RPMI8226 (cell line): ENCODE measurements at regions not wholly inside any gene's neighbourhood (a gene's known extent, or its start where the extent isn't known, plus 50 kb on each side); places are given as distances from the start of the nearest gene placed in this dataset.
"Not testable (repeated sequence)": the region's sequence is repeated elsewhere in the genome, so short reads cannot be mapped to it uniquely, and the experiment has no call there.

ENCODE experiments used
- DNase-seq: peaks from one replicate; pipeline ENCODE4 v3.0.0-alpha.2; 2015

GRCh38 chr4:1558205-1558604 lies 125.9 kb downstream of the FAM53A start:
- DNase-seq = no peak

DNA sequence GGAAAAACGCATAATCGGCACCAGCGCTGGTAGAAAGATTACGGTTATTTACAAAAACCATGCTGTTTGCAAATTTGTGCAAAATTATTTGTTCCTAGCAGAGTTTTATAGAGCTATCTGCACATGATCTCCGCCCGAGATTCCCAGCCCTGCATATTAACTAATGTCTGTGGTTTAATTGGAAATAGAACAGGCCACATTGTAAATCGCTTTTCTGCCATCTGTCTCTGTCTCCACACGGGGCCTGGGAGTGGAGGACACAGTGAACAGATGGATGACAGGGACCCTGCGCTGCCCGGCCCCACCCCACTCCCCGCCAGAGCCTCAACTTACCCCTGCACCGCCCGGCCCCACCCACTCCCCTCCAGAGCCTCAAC lies 126.9 kb downstream of the FAM53A start:
- DNase-seq = no peak

- DNase-seq = no peak
These were observed 127.4 kb downstream of the FAM53A start for GRCh38 chr4:1556541-1557220.

- DNase-seq = peak; percentile 37
These were observed 129.2 kb downstream of the FAM53A start for GRCh38 chr4:1554876-1555265.

GRCh38 chr4:1554246-1554875 lies 129.8 kb downstream of the FAM53A start:
- DNase-seq = no peak

- DNase-seq = no peak
These were observed 130.7 kb downstream of the FAM53A start for GRCh38 chr4:1553365-1553764.

DNA sequence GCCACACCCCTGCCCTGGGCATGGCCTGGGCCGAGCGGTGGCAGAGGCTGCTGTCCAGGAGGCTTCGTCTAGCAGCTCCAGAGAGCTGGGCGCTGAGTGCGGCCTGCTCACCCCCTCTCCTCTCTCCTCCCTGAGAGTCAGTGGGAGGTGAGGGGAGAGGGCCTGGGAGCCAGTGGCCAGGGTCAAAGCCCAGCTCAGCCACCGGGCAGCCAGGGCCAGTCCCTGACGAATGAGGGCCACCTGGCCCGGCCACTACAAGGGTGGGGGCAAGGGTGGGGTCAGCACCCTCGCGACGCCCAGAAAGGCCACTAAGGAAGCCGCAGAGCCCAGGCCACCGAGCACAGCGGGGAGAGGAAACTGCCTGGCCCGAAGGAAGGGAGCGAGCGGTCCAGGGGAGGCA lies 131.7 kb downstream of the FAM53A start:
- no peak for DNase-seq

DNA sequence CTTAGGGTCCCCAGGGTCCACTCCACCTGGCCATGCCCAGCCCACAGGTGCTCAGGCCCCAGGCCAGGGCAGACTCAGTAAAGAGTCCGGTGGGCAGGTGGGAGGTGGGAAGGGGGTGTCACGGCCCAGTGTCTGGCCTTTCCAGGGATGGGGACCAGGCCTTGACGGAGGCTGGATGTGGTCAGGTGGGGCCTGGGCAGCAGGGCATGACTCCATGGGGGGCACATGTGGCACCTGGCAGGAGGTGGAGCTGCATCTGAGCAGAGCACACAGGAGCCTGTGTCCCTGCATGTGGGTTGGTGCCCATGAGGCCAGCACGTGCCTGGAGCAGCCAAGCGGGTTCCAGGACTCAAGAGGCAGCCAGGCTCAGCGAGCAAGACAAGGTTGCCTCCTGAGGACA lies 132.9 kb downstream of the FAM53A start:
- DNase-seq = no peak

- no peak for DNase-seq
These were observed 133.7 kb downstream of the FAM53A start for GRCh38 chr4:1550122-1551070.

DNA sequence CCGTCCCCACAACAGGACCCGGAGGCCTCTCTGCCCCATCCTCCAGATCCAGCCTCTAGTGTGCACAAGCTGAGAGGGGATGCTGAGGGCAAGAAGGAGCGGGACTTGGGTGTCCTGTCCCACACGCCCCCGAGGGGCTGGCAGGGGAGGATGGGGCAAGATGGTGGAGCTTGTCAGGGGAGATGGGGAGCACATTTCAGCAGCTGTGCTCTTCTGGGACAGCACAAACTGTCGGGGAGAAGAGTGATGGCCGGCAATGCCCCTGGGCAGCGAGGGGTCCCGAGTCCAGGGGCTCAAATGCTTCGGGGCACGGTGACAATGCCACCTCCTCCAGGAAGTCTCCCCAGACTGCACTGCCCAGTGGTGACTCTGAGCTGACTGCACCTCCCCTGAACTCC lies 134.5 kb downstream of the FAM53A start:
- no peak for DNase-seq

DNA sequence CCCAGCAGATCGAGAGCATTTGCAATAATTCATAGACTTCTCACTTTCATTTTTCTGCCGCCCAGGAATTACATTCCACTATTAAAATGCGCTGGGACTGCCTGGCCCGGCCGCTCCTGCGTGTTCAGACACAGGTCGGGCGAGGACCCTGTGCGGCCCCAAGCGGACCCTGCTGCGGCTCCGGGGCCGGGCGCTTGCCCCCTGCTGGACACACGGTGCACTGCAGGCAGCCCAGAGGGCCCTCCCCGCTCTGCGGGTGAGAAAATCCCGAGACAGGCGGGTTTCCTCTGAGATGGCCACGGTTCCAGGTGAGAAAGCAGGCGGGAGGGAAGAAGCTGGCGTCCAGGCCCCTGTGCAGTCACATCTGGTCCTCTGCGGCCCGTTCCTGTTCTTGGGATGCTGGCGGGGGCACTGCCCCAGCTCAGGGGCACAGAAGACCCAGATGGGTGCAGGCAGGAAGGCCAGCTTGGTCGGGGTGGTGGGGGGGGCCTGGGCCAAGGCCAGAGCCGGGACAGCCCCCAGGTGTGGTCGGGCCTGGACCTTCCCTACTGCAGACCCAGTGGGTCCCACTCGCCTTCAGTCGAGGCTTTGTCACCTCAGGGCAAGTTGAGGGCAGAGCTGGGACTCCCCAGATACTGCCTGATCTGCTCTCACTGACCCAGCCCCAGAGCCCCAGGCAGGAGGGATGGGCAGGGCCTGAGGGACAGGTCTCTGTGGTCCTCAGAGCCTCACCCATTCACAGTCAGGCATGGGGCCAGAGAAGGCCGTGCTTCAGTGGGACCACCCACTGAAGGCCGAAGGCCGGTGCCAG lies 135.1 kb downstream of the FAM53A start:
- peak; percentile 26 for DNase-seq

GRCh38 chr4:1547856-1548826 lies 136.0 kb downstream of the FAM53A start:
- DNase-seq = no peak

DNA sequence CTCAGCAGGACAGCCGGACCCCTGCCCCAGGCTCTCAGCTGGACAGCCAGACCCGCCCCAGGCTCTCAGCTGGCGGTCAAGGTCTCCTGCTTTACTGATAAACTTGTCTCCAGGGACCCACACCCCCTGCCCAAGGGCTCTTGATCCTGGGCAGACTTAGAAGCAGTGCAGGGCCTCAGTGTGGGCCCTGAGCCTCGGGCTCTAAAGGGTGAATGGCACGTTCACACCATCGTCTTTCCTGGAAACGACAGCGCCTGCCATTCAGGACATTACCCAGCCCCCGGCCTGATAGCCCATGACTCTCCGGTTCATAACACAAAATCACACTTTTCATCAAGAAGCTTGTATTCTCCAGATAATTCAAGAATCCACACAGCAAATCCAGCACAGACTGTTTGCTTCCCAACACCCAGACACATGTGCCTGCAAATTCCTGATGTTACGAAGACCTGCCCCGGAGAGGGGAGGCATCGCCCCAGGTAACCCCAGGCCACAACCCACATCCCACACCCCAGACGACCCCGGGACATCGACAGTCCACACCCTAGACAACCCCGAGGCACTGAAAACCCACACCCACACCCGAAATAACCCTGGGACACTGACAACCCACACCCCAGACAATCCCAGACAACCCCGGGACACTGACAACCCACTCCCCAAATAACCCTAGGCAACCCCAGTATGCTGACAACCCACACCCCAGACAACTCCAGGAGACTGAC lies 136.8 kb downstream of the FAM53A start:
- DNase-seq = no peak

- DNase-seq = no peak
These were observed 138.6 kb upstream of the NKX1-1 start for GRCh38 chr4:1544861-1545281.

- DNase-seq = not testable (repeated sequence)
These were observed 138.2 kb upstream of the NKX1-1 start for GRCh38 chr4:1544435-1544834.

DNA sequence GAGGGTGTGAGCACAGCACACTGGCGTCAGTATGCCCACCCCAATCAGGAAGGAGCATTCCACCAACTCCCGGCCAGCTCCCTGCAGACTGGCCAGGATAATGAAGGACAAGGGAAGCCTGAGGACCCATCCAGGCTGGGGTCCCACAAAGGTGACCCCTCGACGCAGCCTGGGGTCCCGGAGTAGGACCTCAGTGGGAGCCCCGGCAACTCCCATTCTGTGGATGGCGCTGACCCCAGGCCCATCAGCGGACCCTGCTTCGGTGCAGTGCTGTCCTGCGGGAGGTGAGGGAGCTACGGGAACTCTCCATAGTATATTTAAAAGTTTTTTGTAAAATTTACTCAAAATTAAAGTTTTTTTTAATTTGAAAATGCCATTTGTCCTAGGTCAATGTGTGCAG lies 137.7 kb upstream of the NKX1-1 start:
- no peak for DNase-seq

DNA sequence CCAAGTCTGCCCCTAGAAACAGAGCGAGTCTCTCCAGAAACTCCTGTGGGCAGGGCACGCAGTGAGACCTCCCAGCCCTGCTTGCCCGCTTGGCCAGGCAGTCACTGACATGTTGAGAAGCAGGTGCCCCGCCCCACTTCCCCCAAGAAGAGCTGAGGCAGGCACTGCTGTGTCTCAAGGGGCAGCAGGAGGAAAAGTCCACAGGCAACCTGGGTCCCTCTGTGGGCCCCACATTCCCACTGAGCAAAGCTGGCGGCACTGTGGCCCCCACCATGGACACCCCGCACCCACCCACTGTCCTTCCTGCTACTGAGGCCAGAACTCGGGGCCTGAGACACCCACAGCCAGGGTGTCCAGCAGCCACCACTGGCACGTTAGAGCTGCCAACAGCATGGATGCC lies 137.3 kb upstream of the NKX1-1 start:
- no peak for DNase-seq

- no peak for DNase-seq
These were observed 136.5 kb upstream of the NKX1-1 start for GRCh38 chr4:1542516-1543320.

DNA sequence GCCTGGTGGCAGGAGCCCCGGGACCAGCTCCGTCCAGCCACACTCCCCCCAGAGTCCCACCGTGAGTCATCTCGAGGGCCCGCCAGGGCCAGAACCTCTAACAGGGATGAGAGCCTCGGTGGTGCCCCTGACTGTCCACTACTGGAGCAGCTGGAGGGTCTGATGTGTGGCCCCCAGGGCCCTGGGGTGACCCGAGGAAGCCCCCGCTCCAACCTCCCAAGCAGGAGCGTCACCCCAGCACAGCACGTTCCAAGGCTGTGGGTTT lies 135.9 kb upstream of the NKX1-1 start:
- no peak for DNase-seq

- DNase-seq = no peak
These were observed 135.4 kb upstream of the NKX1-1 start for GRCh38 chr4:1541449-1542225.
